GM21786 (cell line): ENCODE measurements at regions not wholly inside any gene's neighbourhood (a gene's known extent, or its start where the extent isn't known, plus 50 kb on each side); places are given as distances from the start of the nearest gene placed in this dataset.

ENCODE experiments used
- ATAC-seq: cut with Tn5 transposase; IDR thresholded peaks from one replicate; pipeline ENCODE4 v1.9.1; 2021; ENCODE audit not compliant: unreplicated experiment

DNA sequence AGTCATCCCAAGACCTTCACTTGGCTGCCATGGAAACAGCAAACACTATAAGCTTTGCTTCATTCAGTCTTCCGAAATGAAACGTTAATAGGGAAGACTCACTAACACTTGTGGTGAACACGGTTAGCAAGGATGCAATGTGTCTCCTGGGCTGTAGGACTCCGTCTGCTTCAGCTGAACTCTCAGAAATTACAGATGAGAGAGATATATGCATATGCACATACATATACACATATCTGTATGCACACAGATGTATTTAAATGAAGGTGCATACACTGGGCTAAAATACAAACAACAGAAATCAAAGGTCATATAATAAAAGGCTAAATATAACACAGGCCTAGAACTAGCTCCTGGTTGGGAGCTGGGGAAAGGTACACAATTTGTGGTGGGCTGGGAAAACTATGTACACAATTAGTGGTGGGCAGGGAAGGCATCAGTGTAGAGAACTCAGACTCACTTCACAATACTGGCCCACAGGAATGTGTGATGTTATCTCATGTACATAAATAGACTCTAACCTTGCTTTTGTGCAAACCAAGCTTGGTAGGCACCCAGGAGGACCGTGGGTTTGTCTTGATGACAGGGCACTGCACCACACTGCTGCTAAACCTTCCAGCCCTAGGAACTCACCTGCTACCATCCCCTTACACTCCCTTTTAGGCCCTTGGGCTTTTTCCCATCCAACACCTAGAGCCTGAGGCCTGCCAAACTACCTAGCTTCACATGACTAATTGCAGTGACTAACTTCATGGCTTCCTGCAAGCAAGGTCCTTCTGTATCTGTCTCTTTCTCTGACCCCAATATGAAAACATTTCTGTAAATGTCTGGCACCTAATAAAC, 873.1 kb downstream of the NSUN3 start:
- ATAC-seq, result no peak

DNA sequence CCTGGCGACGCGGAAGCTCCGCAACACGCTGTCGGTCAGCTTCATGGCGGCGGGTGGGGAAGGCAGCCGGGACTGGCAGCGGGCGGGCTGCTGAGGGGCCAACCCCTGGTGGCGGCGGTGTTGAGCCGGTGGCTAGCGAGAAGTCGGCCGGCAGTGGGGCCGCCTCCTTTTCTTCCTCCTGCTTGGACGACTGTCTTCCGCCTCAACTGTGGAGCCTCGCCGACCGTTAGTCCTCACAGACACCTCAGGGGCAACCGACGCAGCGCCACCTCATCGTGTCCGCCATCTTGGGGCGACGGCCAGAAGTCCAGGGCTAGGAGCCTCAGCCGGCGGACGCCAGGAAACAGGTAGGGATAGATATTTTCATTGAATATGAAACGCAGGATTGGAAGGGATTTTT, 875.1 kb downstream of the NSUN3 start:
- no peak for ATAC-seq

DNA sequence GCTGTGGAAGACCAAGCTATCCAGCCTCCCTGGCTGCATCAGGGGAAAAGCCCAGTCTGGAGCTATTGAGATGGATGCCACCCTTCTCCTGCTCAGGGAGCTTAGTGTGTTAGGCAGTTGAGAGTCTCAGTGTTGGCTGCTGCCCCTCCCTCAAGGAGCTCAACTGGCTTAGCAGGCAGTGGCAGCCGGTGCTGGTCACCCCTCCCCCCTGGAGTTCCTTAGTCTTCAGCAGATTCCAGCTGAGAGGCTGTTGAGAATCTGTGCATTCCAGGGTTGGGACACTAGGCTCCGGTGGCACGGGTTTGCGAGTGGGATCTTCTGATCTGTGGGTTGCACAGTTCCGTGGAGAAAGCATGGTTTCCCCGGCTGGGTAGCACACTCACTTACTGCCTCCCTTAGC, 883.8 kb downstream of the NSUN3 start:
- ATAC-seq, result no peak

DNA sequence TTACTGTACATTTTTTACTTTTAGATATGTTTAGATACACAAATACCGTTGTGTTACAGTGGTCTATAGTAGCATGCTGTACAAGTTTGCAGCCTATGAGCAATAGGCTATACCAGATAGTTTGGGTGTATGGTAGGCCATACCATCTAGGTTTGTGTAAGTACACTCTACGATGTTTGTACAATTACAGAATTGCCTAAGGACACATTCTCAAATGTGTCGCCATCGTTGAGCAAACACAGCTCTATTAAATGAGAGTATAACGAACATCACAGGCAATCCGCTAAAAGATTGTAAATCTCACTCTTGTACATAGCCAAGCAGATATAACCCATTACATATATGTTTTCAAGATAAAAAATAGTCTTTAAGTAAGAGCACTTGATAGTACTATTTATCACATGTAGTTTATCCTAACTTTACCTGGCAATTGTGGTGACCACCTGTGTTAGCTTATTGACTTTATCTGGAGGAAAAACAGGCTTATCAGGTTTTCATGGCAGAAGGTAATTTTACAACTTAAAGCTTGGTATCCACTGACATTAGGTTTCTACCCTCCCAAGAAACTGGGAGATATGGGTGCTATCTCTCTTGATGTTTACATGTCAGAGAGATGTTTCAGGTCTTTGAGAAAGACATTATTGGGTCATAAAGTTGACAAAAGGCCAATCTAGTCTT, 898.7 kb downstream of the NSUN3 start:
- no peak for ATAC-seq

DNA sequence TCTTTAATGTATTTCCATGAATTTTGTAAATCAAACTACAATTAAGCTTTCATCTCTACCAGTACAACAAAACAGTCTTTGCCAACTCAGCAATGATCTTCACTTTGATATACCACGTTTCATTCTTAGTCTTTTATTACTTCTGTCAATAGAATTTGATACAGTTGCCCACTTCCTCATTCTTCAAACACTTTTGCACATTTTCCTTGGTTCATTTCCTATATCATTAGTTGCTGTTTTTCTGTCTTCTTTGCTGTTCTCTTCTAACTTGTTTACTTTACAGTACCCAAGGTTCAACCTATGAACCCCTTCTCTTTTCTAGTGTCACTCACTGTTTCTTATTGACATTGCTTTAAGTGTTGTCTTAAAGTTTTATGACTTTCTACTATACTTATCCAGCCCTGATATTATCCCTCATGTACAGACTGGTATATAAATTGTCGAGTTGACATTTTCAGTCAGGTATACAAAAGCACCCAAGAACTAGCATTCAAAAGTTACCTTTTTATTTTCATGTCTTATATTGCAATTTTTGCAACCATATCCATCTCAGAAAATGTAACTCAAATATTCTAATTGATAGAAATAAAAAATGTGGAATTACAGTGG, 903.1 kb downstream of the NSUN3 start:
- ATAC-seq, result no peak

DNA sequence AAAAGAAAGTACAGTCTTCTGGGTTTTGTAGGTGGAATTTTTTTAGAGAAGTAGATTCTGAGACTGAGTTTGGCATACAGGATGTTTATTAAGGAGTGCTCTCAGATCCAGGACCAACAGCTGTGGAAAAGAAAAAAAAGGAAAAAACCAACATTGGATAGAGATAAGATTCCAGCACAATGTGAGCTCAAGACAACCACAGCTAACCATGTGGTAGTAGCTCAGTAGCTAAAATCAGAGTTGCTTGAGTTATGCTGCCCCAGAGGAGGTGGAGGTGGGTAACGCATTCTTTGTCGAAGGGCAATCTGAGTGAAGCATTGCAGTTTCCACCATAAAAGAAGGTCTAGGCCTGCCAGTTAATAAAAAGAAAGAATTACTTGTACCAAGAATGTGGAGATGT, 904.3 kb downstream of the NSUN3 start:
- no peak for ATAC-seq

DNA sequence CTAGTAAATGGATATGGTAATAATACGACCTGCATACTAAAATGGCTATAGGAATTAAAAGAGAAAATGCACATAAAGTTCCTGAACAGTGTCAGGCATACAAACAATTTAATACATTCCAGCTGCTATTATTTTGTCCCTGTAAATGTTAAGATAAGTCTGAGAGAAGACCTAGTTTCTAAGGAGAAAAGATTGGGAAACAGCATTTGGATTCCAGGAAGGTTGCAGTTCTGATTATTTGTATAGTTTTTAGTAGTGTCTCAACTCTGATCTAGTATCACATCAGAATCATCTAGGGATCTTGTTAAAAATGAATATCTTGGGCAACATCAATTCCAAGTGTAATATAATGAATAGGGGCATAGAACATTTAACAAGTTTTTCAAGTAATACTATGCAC, 905.7 kb downstream of the NSUN3 start:
- no peak for ATAC-seq

DNA sequence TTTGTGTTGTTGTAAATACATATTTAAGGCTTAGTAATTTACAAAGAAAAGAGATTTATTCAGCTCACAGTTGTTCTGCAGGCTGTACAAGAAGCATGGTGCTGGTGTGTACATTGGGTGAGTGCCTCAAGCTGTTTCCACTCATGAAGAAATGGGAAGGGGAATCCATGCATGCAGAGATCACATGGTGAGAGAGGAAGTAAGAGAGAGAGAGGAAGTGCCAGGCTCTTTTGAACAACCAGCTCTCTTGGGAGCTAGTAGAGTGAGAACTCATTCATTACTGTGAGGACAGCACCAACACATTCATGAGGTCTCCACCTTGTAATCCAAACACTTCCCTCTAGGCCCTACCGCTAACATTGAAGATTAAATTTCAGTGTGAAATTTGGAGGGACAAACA, 909.2 kb downstream of the NSUN3 start:
- no peak for ATAC-seq

DNA sequence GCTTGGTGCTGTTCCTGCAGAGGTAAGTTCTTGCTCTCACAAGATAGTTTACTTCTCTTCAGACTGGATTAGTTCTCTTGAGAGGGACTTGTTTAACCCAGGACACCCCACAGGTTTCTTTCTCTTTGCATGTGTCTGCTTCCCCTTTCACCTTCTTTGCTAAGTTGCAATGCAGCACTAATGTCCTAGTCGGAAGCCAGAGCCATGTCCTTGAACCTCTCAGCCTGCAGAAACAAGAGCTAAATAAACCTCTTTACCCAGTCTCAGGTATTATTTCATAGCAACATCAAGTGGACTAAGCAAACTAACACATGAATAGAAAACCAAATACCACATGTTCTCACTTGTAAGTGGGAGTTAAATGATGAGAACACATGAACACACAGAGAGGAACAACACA, 915.2 kb downstream of the NSUN3 start:
- ATAC-seq, result no peak

DNA sequence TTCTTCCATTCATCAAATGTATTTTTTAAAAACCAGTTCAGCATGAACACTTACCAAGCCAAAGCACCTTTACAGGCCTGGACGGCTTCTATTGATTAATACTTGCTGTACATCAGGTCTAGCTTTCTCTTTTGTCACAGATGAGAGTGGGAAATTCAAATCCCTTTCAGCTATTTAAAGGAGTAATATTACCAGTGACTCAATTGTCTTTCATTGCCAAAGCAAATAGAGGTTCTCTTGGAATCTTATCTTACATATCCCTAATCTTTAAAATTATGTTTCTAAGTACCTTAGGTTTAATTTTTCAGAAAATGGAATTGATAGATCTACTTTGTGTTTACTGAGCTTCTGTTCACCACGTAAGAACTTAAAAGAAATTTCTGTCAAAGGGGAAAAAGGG, 922.9 kb downstream of the NSUN3 start:
- no peak for ATAC-seq

DNA sequence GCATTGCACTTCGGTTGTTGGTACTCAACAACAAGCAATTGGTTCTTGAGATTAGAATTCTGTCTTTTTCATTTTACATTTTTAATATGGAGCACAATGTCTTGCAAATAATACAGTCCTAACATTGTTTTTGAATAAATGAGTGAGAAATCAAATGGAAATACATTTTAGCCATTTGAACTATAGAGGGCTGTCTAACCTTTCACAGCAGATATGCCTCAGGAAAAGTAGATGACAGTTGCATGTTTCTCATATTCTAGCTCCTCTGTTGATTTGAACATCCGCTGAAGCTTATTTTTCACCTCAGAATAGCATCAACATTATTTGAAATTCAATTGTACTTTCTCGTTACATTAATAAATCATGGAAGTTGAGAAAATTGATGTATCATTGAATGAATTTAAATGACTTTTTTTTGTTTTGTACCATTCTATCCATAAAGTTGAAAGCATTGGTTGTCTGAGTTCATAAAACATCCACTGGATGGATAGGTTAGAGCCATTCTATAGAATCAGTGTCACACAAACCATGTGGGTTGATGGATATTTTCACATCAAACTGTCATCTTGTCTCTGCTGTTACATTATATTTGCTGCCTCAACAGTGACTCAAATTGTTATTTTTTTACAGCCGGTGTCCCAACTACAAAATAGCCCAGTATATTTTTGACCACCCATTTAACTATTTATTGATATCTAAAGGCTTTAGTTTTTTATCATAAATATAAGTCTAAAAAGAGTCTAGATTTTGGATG, 928.3 kb downstream of the NSUN3 start:
- ATAC-seq, result no peak

DNA sequence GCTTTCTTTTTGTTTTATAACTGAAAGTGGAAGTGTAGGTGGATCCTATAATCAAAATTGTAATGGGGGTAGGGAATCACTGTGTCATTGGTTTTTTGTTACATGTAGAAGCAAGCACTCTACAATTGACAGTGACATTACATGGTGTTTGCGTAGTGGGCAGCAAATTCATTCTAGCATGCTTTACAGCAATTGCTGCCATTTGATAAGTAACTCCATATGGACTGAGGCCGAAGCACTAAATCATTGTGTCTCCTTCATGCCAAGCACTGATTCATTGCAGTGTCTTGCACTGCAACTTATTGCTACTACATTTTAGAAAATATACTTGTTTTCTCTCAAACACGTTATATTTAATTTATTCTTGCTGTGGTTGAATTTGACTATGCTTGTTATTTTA, 933.9 kb downstream of the NSUN3 start:
- ATAC-seq, result no peak

DNA sequence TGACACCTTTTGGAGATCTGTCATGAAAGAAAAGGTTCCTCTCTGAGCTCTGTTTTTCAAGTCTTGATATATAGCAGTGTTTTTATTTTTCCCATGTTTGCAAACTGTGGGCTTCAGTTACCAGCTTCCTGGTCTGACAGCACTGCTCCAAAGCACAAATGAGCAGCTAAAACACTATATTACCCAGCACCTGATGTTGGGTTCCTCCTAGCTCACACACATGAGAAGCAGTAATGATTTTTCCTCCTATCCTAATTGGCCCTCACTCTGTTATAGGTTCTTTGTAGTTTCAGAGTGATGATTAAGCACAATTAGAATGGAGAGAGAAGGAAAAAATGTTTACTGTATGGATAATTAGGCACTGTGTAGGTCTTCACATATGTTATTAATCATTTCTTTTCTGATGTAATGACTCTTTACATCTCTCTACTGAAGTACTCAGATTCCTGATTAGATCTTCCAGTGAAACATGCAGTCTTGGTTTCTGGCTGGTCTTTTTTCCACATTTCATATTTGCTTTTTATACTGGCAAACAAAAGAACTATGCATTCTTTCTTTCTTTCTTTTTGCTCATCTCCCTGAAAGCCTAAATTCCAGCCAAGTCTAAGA, 939.7 kb downstream of the NSUN3 start:
- ATAC-seq, result no peak

DNA sequence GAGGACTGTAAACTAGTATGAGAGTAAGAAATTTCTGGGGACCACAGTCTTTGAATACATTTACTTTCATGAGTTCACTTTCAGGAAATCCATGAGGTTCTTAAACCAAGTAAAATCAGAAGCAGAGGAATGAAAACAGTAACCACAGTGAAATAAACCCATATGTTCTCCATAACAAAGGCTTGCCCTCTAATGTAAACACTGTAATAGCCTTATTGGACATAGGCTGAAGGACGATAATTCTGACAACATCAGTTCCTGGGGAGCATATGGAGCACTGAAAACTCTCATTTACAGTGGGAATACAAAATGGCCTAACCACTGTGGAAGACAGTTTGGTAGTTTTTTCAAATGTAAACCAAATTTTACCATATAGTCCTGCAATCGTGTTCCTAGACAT, 965.8 kb downstream of the NSUN3 start:
- no peak for ATAC-seq

DNA sequence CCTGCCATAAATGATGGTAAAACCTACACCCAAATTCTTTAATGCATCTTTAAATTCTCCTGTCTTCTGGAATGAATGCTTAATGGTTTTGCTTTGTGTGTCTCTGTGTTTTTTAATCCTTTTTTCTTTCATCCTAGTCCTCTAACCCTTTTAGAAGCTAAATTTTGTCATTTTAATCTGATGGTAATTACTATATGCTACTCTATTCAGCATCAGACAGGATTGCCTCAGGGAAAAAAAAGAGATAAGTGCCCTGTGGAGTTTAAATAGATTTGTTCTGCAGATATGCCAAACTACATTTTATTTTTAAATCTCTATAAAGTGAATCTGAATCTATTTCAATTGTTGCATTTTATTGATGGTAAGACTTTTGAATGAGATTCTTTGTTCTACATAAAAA, 966.8 kb downstream of the NSUN3 start:
- no peak for ATAC-seq

DNA sequence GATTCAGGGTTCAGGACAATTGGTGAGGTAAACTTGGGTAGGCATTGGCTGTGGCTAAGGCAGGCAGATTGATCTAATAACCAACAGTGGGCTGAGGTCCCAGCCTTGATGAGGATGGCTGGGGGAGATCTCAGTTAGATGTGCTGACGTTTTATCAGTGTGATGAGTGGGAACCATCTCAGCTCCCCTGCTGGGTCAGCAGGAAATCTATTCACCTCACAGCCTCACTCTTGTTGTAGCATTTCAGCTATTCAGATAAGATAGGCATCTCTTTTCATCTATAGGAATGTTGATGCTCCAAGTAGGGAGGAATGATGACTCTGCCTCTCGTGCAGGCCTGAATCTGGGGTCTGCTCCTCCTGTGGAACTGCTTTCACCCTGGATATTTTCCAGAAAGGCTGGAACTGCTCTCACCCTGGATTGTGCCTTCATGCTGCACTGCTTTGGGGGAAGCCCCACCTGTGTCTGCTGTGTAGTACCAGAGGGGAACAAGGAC, 973.7 kb downstream of the NSUN3 start:
- ATAC-seq, result no peak

DNA sequence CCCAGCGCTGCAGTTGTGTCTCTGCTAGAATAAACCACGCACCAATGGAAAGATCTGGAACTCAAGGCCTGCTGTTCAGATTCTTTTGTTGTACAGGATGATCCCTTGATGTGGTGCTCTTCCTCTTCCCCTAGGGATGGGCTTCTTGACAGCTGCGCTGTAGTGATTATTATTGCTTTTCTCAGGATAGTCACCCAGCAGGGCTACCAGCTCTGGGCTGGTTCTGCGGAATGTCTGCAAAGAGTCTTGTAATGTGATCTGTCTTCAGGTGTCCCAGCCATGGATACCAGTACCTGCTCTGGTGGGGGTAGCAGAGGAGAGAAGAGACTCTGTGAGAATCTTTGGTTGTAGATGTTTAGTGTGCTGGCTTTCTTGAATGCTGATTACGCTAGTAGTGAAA, 974.2 kb downstream of the NSUN3 start:
- ATAC-seq, result no peak

DNA sequence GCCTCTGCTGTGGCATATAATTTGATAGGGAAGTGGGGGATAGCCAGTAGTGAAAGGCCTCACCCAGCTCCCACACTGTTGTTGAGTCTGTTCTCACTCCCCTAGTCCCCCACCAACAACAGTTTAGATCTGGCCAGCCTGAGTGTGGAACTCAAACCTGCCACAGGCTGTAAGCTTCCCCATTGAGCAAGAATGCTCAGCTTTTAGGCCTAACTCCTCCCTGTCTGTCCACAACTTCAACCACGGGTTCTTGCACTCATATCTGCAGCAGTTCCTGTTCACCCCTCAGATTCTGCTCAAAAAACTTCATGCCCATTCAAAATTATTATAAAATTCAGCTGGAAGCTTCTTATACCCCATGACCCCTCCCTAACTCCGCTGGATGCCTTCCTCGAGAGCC, 975.1 kb downstream of the NSUN3 start:
- ATAC-seq, result no peak

DNA sequence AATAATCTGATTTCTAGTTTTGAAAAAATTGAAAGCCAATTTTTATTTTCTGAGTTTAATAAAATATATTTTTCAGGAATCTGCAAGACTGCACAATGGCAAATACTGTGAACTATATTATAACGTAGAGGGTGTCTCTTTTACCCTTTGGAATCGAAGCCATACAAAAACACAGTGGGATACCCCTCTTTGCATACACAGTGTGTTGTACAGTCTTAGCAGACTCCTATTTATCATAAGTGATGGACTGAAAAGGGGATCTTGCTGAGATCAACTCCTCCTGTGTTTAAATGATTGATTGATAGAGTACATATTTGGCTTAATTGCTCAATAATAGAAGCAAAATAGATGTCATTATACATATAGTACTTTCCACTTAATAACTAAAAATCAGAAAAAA, 981.2 kb downstream of the NSUN3 start:
- no peak for ATAC-seq

DNA sequence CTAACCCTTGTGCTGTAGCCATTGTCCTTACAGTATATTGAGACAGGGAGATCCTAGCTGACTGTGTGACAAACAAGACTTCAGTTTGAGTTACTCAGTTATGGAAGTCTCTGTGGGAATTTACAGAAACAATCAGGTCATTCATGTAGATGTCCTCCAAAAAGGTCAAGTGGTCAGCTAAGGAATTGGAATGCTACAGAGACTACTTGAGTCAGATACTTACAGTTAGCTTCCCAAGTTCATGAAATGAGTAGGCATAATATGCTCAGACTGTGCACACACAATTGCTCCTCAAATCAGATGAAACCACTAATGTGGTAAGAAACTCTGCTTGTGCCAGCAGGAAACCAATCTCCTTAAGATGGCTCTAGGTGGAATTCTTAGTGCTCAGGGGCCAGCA, 985.7 kb downstream of the NSUN3 start:
- no peak for ATAC-seq

DNA sequence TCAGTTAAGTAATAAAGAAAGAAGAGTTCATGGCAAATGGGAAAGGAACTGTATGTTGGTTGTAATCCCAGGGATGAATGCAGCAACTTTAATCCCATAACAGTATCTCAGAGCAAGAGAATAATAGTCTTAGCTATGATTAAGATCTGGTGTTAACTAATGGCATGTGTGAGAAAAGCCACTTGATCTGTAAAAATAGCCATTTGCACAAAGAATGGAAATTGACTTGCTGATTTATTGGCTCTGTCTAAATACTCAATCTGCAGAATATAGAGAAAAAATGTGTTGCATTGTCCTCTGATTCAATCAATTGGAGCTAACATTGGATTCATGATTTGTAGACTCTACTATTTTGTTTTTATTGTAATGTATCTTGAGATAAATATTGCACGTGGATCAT, 987.0 kb downstream of the NSUN3 start:
- ATAC-seq, result no peak
